Thyroid gland (tissue), 4 donors: ENCODE measurements at regions not wholly inside any gene's neighbourhood (a gene's known extent, or its start where the extent isn't known, plus 50 kb on each side); places are given as distances from the start of the nearest gene placed in this dataset.
"Not testable (repeated sequence)": the region's sequence is repeated elsewhere in the genome, so short reads cannot be mapped to it uniquely, and the experiment has no call there.

Experiments used
- DNase-seq, 2 donors: peaks; one replicate each; pipeline ENCODE4 v3.0.0-alpha.2; 2019
- H3K27ac ChIP-seq, 3 donors: fragments of 200-600 bp; sonication (generic); 1 replicate in 2 of 3; 2 replicates in 1 of 3; pipeline ENCODE4 v1.5.1; 2016 to 2019; ENCODE audit warnings: mild to moderate bottlenecking in 1 of 3, moderate library complexity in 1 of 3
- H3K27me3 ChIP-seq: fragments of 200-600 bp; sonication (generic); one replicate; pipeline ENCODE4 v1.5.1; 2019
- H3K36me3 ChIP-seq, 2 donors: fragments of 200-600 bp; sonication (generic); one replicate each; pipeline ENCODE4 v1.5.1; 2016 to 2019
- H3K4me1 ChIP-seq, 2 donors: fragments of 200-600 bp; sonication (generic); one replicate each; pipeline ENCODE4 v1.5.1; 2017 to 2019
- H3K4me3 ChIP-seq, 3 donors: fragments of 200-600 bp; sonication (generic); replicated peaks in 1 of 3; 1 replicate in 2 of 3; 2 replicates in 1 of 3; pipeline ENCODE4 v1.5.1; 2016; ENCODE audit warnings: mild to moderate bottlenecking in 1 of 3
- H3K9me3 ChIP-seq: fragments of 200-600 bp; sonication (generic); one replicate; pipeline ENCODE4 v1.5.1; 2017
- CTCF ChIP-seq, 6 experiments: fragments of 200-600 bp in 3 of 6; fragments of 450-650 bp in 3 of 6; sonication (generic) in 3 of 6; IDR thresholded peaks; one replicate each; pipeline ENCODE4 v1.5.1; 2016 to 2019; ENCODE audit warnings: antibody characterized with exemption in 6 of 6, mild to moderate bottlenecking in 2 of 6, inconsistent platforms in 1 of 6, moderate library complexity in 1 of 6
- POLR2A ChIP-seq, 2 donors: fragments of 450-650 bp; IDR thresholded peaks; one replicate each; pipeline ENCODE4 v1.6.1; 2017; ENCODE audit warnings: antibody characterized with exemption in 2 of 2, mild to moderate bottlenecking in 2 of 2, moderate library complexity in 1 of 2
- WGBS, 2 donors: methylation state at CpG; one replicate each; pipeline ENCODE4 v1.1.5; 2017; 5-methylcytosine and 5-hydroxymethylcytosine counted together
- intact Hi-C: fragments of 100-400 bp; cut with DNase I; formaldehyde crosslinking; loops from one replicate; pipeline ENCODE4 v1.15.1; 2023

DNA sequence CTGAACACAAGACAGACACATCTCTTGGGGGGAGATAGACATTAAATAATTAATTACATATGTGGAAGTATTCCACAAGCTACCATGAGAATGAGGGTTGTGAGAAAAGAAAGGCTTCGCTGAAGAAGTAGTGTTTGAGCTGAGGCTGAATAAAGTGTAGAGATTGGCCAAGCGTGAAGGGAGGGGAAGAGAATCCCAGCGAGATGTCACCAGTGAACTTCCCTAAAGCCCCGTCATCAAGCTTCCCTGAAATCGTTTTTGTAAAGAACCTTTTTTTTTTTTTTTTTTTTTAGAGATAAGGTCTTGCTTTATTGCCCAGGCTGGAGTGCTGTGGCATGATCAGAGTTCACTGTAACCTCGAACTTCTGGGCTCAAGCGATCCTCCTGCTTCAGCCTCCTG is 235.2 kb downstream of the KCNRG start:
- no peak for DNase-seq
- peaks cover 15 to 16% of the 10 kb centered on the region in 2 donors for H3K4me1 ChIP-seq
- no peaks in the 10 kb centered on the region for H3K27me3 ChIP-seq
- no peaks in the 10 kb centered on the region for H3K9me3 ChIP-seq
- no peak overlapping the region for H3K4me3 ChIP-seq
- no peak for TF ChIP-seq POLR2A (IDR thresholded peaks at IDR 0.05)
- TF ChIP-seq CTCF (IDR thresholded peaks at IDR 0.05): no peak
- intact Hi-C loops: no loop called here
- 78 to 79% methylated on average over 7 of the region's 7 CpGs for WGBS, 2 donors
- H3K36me3 ChIP-seq: no peaks in the 10 kb centered on the region
- H3K27ac ChIP-seq: no peak overlapping the region

DNA sequence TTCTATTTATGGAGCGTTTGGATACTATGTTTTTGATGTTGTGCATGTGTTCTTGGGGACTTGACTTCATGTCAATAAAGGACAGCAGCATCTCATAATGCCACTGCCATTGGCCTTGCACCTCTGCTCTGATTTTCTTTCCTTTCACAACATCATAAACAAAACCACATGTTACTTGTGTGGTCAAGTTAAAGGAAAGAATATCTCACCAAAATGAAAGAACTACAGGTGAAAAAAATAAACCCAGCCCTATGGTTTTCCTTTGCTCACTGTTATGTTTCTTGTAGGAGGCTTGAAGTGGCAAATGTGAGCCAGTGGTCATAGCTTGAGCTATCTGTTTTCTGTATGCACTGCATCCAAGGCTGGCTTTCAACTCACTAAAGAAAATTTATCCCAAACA is 240.4 kb downstream of the KCNRG start:
- intact Hi-C loops: no loop called here
- DNase-seq: no peak
- no peak overlapping the region for H3K27ac ChIP-seq
- no peaks in the 10 kb centered on the region for H3K27me3 ChIP-seq
- 84 to 92% methylated on average over 1 of the region's 1 CpG for WGBS, 2 donors
- no peak overlapping the region for H3K4me3 ChIP-seq
- no peaks in the 10 kb centered on the region for H3K9me3 ChIP-seq
- H3K4me1 ChIP-seq: no peaks in the 10 kb centered on the region
- no peak for TF ChIP-seq POLR2A (IDR thresholded peaks at IDR 0.05)
- TF ChIP-seq CTCF (IDR thresholded peaks at IDR 0.05): no peak
- H3K36me3 ChIP-seq: no peaks in the 10 kb centered on the region

- H3K4me3 ChIP-seq, intact Hi-C loops, H3K36me3 ChIP-seq, H3K4me1 ChIP-seq, H3K27me3 ChIP-seq, H3K27ac ChIP-seq, DNase-seq, H3K9me3 ChIP-seq: not testable (repeated sequence)
- WGBS, 2 donors: 89 to 94% methylated on average over 6 of the region's 6 CpGs
Observed at GRCh38 chr13:50256536-50257321, 241.5 kb downstream of the KCNRG start.

DNA sequence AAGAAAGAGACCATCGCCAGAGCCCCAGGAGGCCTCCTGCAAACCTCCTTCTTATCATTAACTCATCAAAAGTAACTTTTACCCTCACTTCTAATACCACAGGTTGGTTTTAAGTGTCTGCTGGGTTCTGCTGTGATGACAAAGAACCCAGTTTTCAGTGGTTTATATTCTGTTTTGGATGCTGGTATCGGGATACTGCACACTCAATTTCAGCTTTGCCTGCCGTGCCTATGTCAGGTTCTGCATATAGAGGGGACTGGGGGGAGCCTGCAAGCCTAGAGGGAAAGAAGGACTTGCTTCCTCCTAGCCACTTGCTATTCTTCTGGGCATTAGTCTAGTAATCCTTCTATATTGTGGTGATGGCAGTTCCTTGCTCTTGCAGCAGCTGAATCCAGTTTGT is 242.4 kb downstream of the KCNRG start:
- Histone ChIP-seq H3K27ac (no peak overlapping the region), H3K27me3 (no peaks in the 10 kb centered on the region), H3K9me3 (no peaks in the 10 kb centered on the region), H3K36me3 (no peaks in the 10 kb centered on the region), H3K4me1 (no peaks in the 10 kb centered on the region), H3K4me3 (no peak overlapping the region)
- 84 to 85% methylated on average over 3 of the region's 3 CpGs for WGBS, 2 donors
- TF ChIP-seq CTCF (IDR thresholded peaks at IDR 0.05) (no peak), POLR2A (IDR thresholded peaks at IDR 0.05) (no peak)
- DNase-seq: no peak
- intact Hi-C loops: no loop called here

DNA sequence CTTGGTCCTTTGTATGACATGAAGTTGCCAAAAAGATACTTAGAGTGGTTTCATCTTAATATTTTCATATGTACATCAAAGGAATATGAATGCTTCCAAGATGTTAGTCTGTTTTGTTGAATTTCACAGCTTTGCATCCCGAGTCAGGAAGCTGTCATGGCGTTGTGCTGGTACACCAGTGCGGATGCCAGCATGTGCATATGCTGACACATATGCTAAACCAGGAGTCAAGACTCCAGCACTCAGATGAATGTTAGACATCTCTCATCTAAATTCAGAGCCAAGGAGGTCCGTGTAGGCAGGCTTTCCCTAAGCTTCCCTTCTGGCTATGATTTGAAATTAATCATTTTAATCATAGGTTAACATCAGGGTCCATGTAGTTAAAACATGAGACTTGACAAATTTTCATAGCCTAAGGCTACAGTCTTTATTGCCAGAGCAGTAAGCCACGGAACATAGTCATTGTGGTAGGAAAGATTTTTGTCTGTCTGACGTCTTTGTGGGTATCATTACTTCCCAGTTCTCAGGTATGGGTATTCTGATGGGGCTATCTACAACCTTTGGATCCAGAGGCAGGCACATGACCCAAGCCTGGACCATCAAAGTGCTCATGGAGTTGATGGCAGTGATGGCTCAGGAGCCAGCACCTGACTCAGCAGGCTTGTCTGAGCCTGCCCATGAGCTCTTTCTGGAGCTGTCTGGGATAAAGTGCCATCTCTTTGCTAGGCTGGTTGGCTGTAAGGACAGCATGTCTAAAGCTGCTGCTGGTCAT is 246.1 kb downstream of the KCNRG start:
- no peaks in the 10 kb centered on the region for H3K4me1 ChIP-seq
- H3K36me3 ChIP-seq: no peaks in the 10 kb centered on the region
- intact Hi-C loops: no loop called here
- H3K4me3 ChIP-seq: no peak overlapping the region
- no peaks in the 10 kb centered on the region for H3K27me3 ChIP-seq
- H3K27ac ChIP-seq: no peak overlapping the region
- TF ChIP-seq POLR2A (IDR thresholded peaks at IDR 0.05) (no peak), CTCF (IDR thresholded peaks at IDR 0.05) (no peak)
- no peak for DNase-seq
- H3K9me3 ChIP-seq: no peaks in the 10 kb centered on the region
- WGBS, 2 donors: 94 to 95% methylated on average over 6 of the region's 6 CpGs
